ENCODE measurements at regions not wholly inside any gene's neighbourhood (a gene's known extent, or its start where the extent isn't known, plus 50 kb on each side); places are given as distances from the start of the nearest gene placed in this dataset.

GRCh38 chr9:29873579-29873978 is 2300.3 kb upstream of the C9orf72 start:
- Histone ChIP-seq H3K4me3 (ENCODE audit: insufficient read depth, low read depth, low read length) (no peak overlapping the region), H2AFZ (replicated peaks; ENCODE audit: low read length, poor library complexity) (no peak overlapping the region), H2BK20ac (ENCODE audit: low read depth, low read length) (no peak overlapping the region), H3K4ac (ENCODE audit: low read depth, low read length) (no peak overlapping the region), H3K27me3 (ENCODE audit: control insufficient read depth, insufficient read depth, low read length) (no peaks in the 10 kb centered on the region), H3K79me1 (ENCODE audit: low read depth in 1 of 2, low read length in 2 of 2) (no peaks in the 10 kb centered on the region), H3K4me2 (ENCODE audit: low read depth, low read length) (no peak overlapping the region), H4K20me1 (ENCODE audit: insufficient read depth, low read length) (no peaks in the 10 kb centered on the region), H3K27ac (ENCODE audit: insufficient read depth, low read length) (no peak overlapping the region), H3K9me3 (ENCODE audit: control insufficient read depth, insufficient read depth, low read length) (no peaks in the 10 kb centered on the region), H4K8ac (ENCODE audit: low read depth in 2 of 2, low read length in 2 of 2) (no peak overlapping the region), H3K23ac (ENCODE audit: low read depth, low read length) (no peak overlapping the region), H4K91ac (ENCODE audit: insufficient read depth, low read depth, low read length) (no peak overlapping the region), H2AK9ac (replicated peaks; ENCODE audit: low read depth, low read length, poor library complexity) (no peak overlapping the region), H3K14ac (replicated peaks; ENCODE audit: low read depth, low read length) (no peak overlapping the region), H2AK5ac (ENCODE audit: low read depth, low read length) (no peak overlapping the region), H3K56ac (ENCODE audit: extremely low read depth, insufficient read depth, low read length) (no peak overlapping the region), H3K9me1 (ENCODE audit: insufficient read depth, low read length) (no peaks in the 10 kb centered on the region), H2BK15ac (ENCODE audit: low read depth, low read length) (no peak overlapping the region), H2BK120ac (ENCODE audit: low read depth, low read length) (no peak overlapping the region), H3K36me3 (ENCODE audit: control insufficient read depth, insufficient read depth, low read length) (no peaks in the 10 kb centered on the region), H3K9ac (ENCODE audit: low read depth, low read length) (no peak overlapping the region), H4K5ac (ENCODE audit: low read depth, low read length) (no peak overlapping the region), H3K4me1 (ENCODE audit: control insufficient read depth, insufficient read depth, low read length) (no peaks in the 10 kb centered on the region), H2BK5ac (ENCODE audit: low read depth, low read length, poor library complexity, severe bottlenecking) (no peak overlapping the region), H3K18ac (ENCODE audit: low read depth, low read length) (no peak overlapping the region)
- dilution Hi-C loops (cut with HindIII; ENCODE audit: low sequenced_read_pairs, unreplicated experiment), result no loop called here
- DNase-seq (no peak), ATAC-seq (ENCODE audit: low read depth) (no peak)
- in situ Hi-C loops (cut with MboI; ENCODE audit: low sequenced_read_pairs), result no loop called here
- BruUV-seq (replicated peaks), result no TSS peak
- intact Hi-C loops (cut with micrococcal nuclease), result no loop called here
- CTCF ChIA-PET, result no interaction called here
- TF ChIP-seq CEBPB (IDR thresholded peaks at IDR 0.05; ENCODE audit: low read depth, low read length), result no peak
- TF ChIP-seq USF2 (IDR thresholded peaks at IDR 0.05; ENCODE audit: low read depth, low read length), result no peak
- no peak for TF ChIP-seq FOS (IDR thresholded peaks at IDR 0.05; ENCODE audit: low read depth, low read length)
- TF ChIP-seq MXI1 (IDR thresholded peaks at IDR 0.05; ENCODE audit: borderline replicate concordance, low read depth, low read length), result no peak
- no peak for TF ChIP-seq MAZ (IDR thresholded peaks at IDR 0.05; ENCODE audit: borderline replicate concordance, low read depth, low read length)
- TF ChIP-seq SMC3 (IDR thresholded peaks at IDR 0.05; ENCODE audit: low read depth, low read length), result no peak
- TF ChIP-seq CHD1 (IDR thresholded peaks at IDR 0.05; ENCODE audit: low read depth, low read length), result no peak
- no peak for TF ChIP-seq RAD21 (IDR thresholded peaks at IDR 0.05; ENCODE audit: low read length)
- TF ChIP-seq MAFK (IDR thresholded peaks at IDR 0.05; ENCODE audit: low read depth, low read length), result no peak
- no peak for TF ChIP-seq ELK1 (IDR thresholded peaks at IDR 0.05; ENCODE audit: borderline replicate concordance, low read depth, low read length)
- no peak for TF ChIP-seq BHLHE40 (IDR thresholded peaks at IDR 0.05; ENCODE audit: low read depth, low read length)
- TF ChIP-seq RCOR1 (IDR thresholded peaks at IDR 0.05; ENCODE audit: insufficient replicate concordance, low read length), result no peak
- no peak for TF ChIP-seq NFE2L2 (IDR thresholded peaks at IDR 0.05; ENCODE audit: low read depth, low read length)
- no peak for TF ChIP-seq RFX5 (IDR thresholded peaks at IDR 0.05; ENCODE audit: low read depth, low read length)
- TF ChIP-seq POLR2A (IDR thresholded peaks at IDR 0.05; ENCODE audit: low read depth, low read length), result no peak
- no peak for TF ChIP-seq CTCF (conservative IDR thresholded peaks at IDR 0.05; ENCODE audit: low read depth, low read length)
- POLR2A ChIA-PET (ENCODE audit: unreplicated experiment), result no interaction called here
